A549 (cell line): ENCODE measurements at regions not wholly inside any gene's neighbourhood (a gene's known extent, or its start where the extent isn't known, plus 50 kb on each side); places are given as distances from the start of the nearest gene placed in this dataset.
"Not testable (repeated sequence)": the region's sequence is repeated elsewhere in the genome, so short reads cannot be mapped to it uniquely, and the experiment has no call there.

Experiments
- CEBPB ChIP-seq, 2 experiments: fragments of >200 bp in 1 of 2; sonication (Bioruptor Twin) in 1 of 2; formaldehyde crosslinking in 1 of 2; IDR thresholded peaks; 2 replicates each; pipeline ENCODE4 v1.6.1; 2012 to 2016
- CTCF ChIP-seq: fragments of >200 bp; sonication (Bioruptor Twin); formaldehyde crosslinking; IDR thresholded peaks from 3 replicates; pipeline ENCODE4 v1.5.1; 2016
- HDAC2 ChIP-seq: fragments of 200-600 bp; sonication (generic); IDR thresholded peaks from 2 replicates; pipeline ENCODE4 v1.6.1; 2016
- RFX5 ChIP-seq: fragments of 450-650 bp; IDR thresholded peaks from 2 replicates; pipeline ENCODE4 v1.7.1; 2014; ENCODE audit warnings: antibody characterized with exemption, mild to moderate bottlenecking, moderate library complexity
- RNF2 ChIP-seq: fragments of 200-600 bp; sonication (generic); IDR thresholded peaks from 2 replicates; pipeline ENCODE4 v1.6.1; 2016; ENCODE audit warnings: low read depth, mild to moderate bottlenecking, antibody characterized with exemption, moderate library complexity, borderline replicate concordance
- USF2 ChIP-seq: fragments of 450-650 bp; IDR thresholded peaks from 2 replicates; pipeline ENCODE4 v1.6.1; 2014; ENCODE audit warnings: antibody characterized with exemption
- TF ChIP-seq, protein P1 (sequence below): IDR thresholded peaks from 2 replicates; pipeline ENCODE4 v1.6.1; 2012
- TF ChIP-seq, protein P2 (sequence below): fragments of 150-350 bp; IDR thresholded peaks from 2 replicates; pipeline ENCODE4 v1.6.1; 2014; ENCODE audit warnings: low read depth, mild to moderate bottlenecking, low read length

DNA sequence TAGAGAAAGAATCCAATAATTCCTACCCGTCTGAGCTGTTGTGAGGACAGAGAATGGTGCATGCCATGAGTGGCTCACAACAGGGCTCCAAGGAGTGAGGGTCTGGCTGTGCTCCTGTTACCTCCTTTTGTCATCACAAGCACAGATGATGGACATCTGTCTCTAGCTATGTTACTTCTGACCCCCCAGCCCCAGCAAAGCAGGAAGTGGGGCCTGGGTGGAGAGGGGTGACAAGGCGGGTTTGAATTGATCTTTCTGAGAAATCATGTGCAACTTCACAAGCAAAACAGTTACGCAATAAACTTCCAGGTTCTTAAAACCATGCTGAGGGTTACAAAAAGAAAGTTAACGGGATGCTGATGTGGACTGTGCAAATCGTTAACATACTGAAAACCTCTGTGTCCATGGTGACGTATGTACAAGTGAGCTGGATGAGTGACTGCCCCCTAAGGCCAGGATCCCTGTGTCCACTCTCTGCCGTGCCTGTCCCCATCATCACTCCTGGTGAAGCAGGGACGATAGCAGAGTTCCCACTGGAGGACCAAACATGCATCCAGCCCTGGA lies 254.7 kb downstream of the BCL2L11 start:
- TF ChIP-seq CTCF; USF2; RNF2; RFX5; CEBPB (IDR thresholded peaks at IDR 0.05); HDAC2: not testable (repeated sequence)
- TF ChIP-seq, protein P1, sequence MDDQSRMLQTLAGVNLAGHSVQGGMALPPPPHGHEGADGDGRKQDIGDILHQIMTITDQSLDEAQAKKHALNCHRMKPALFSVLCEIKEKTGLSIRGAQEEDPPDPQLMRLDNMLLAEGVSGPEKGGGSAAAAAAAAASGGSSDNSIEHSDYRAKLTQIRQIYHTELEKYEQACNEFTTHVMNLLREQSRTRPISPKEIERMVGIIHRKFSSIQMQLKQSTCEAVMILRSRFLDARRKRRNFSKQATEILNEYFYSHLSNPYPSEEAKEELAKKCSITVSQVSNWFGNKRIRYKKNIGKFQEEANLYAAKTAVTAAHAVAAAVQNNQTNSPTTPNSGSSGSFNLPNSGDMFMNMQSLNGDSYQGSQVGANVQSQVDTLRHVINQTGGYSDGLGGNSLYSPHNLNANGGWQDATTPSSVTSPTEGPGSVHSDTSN: not testable (repeated sequence)
- TF ChIP-seq, protein P2, sequence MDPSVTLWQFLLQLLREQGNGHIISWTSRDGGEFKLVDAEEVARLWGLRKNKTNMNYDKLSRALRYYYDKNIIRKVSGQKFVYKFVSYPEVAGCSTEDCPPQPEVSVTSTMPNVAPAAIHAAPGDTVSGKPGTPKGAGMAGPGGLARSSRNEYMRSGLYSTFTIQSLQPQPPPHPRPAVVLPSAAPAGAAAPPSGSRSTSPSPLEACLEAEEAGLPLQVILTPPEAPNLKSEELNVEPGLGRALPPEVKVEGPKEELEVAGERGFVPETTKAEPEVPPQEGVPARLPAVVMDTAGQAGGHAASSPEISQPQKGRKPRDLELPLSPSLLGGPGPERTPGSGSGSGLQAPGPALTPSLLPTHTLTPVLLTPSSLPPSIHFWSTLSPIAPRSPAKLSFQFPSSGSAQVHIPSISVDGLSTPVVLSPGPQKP: not testable (repeated sequence)
